ENCODE measurements at regions not wholly inside any gene's neighbourhood (a gene's known extent, or its start where the extent isn't known, plus 50 kb on each side); places are given as distances from the start of the nearest gene placed in this dataset.
A peak's percentile ranks its signal among the peaks of the same experiment; 100 is the strongest.
"Not testable (repeated sequence)": the region's sequence is repeated elsewhere in the genome, so short reads cannot be mapped to it uniquely, and the experiment has no call there.

GRCh38 chr12:92061061-92061460, 84.6 kb downstream of the BTG1 start:
- no peak for DNase-seq (ENCODE audit: low read depth in 2 of 2)

- no peak for DNase-seq (ENCODE audit: low read depth in 2 of 2)
Measured at GRCh38 chr12:92059960-92060359, 85.7 kb downstream of the BTG1 start.

- no peak for DNase-seq (ENCODE audit: low read depth in 2 of 2)
Measured at GRCh38 chr12:92058664-92059063, 87.0 kb downstream of the BTG1 start.

- not testable (repeated sequence) for DNase-seq (ENCODE audit: low read depth in 2 of 2)
Measured at GRCh38 chr12:92056756-92057155, 88.9 kb downstream of the BTG1 start.

- DNase-seq (ENCODE audit: low read depth in 2 of 2), result no peak
Measured at GRCh38 chr12:92056290-92056689, 89.4 kb downstream of the BTG1 start.

- DNase-seq (ENCODE audit: low read depth in 2 of 2), result peak in 1 of 2 donors; percentile 20
Measured at GRCh38 chr12:92055877-92056276, 89.8 kb downstream of the BTG1 start.

- no peak for DNase-seq (ENCODE audit: low read depth in 2 of 2)
Measured at GRCh38 chr12:92051441-92051840, 94.2 kb downstream of the BTG1 start.

- no peak for DNase-seq (ENCODE audit: low read depth in 2 of 2)
Measured at GRCh38 chr12:92049403-92049802, 96.2 kb downstream of the BTG1 start.

- DNase-seq (ENCODE audit: low read depth in 2 of 2), result no peak
Measured at GRCh38 chr12:92047393-92047826, 98.2 kb downstream of the BTG1 start.

- DNase-seq (ENCODE audit: low read depth in 2 of 2), result no peak
Measured at GRCh38 chr12:92046557-92047392, 98.9 kb downstream of the BTG1 start.

- DNase-seq (ENCODE audit: low read depth in 2 of 2), result no peak
Measured at GRCh38 chr12:92045852-92046251, 99.8 kb downstream of the BTG1 start.

GRCh38 chr12:92044435-92044834, 101.2 kb downstream of the BTG1 start:
- no peak for DNase-seq (ENCODE audit: low read depth in 2 of 2)

- DNase-seq (ENCODE audit: low read depth in 2 of 2), result no peak
Measured at GRCh38 chr12:92042791-92043531, 102.7 kb downstream of the BTG1 start.

- DNase-seq (ENCODE audit: low read depth in 2 of 2), result no peak
Measured at GRCh38 chr12:92041742-92042141, 103.9 kb downstream of the BTG1 start.

GRCh38 chr12:92039046-92039445, 106.6 kb downstream of the BTG1 start:
- DNase-seq (ENCODE audit: low read depth in 2 of 2), result no peak

- no peak for DNase-seq (ENCODE audit: low read depth in 2 of 2)
Measured at GRCh38 chr12:92038476-92038875, 107.2 kb downstream of the BTG1 start.

- DNase-seq (ENCODE audit: low read depth in 2 of 2), result no peak
Measured at GRCh38 chr12:92036771-92037453, 108.7 kb downstream of the BTG1 start.

GRCh38 chr12:92036061-92036620, 109.5 kb downstream of the BTG1 start:
- no peak for DNase-seq (ENCODE audit: low read depth in 2 of 2)

GRCh38 chr12:92035477-92035876, 110.2 kb downstream of the BTG1 start:
- DNase-seq (ENCODE audit: low read depth in 2 of 2), result no peak

GRCh38 chr12:92034858-92035401, 110.7 kb downstream of the BTG1 start:
- DNase-seq (ENCODE audit: low read depth in 2 of 2), result peak in 1 of 2 donors; percentile 6

- DNase-seq (ENCODE audit: low read depth in 2 of 2), result no peak
Measured at GRCh38 chr12:92034083-92034482, 111.6 kb downstream of the BTG1 start.

GRCh38 chr12:92032965-92033364, 112.7 kb downstream of the BTG1 start:
- no peak for DNase-seq (ENCODE audit: low read depth in 2 of 2)

Measured in stimulated activated CD8-positive, alpha-beta memory T cell treated with anti-CD3 and anti-CD28 coated beads, Interleukin-2, amount 100 ng/mL, for 48 hours (primary cell).